Right lobe of liver (tissue), 6 donors: ENCODE measurements at regions not wholly inside any gene's neighbourhood (a gene's known extent, or its start where the extent isn't known, plus 50 kb on each side); places are given as distances from the start of the nearest gene placed in this dataset.

Source experiments
- ATAC-seq, 4 donors: fragments of 200-7000 bp; cut with Tn5 transposase; one replicate each; pipeline ENCODE4 v1.9.1; 2020; ENCODE audit warnings: mild to moderate bottlenecking in 4 of 4, moderate library complexity in 4 of 4
- DNase-seq, 3 donors: peaks; one replicate each; pipeline ENCODE4 v3.0.0-alpha.2; 2020
- H3K27ac ChIP-seq, 3 donors: fragments of 200-600 bp; one replicate each; pipeline ENCODE4 v1.8.0; 2022
- H3K27me3 ChIP-seq, 2 donors: fragments of 200-600 bp; one replicate each; pipeline ENCODE4 v1.8.0; 2022
- H3K36me3 ChIP-seq, 4 donors: fragments of 200-600 bp; sonication (generic) in 1 of 4; one replicate each; pipeline versions ENCODE4 v1.5.1 to v1.8.0; 2017 to 2022; ENCODE audit warnings: control low read depth in 1 of 4
- H3K4me1 ChIP-seq, 4 donors: fragments of 200-600 bp; sonication (generic) in 1 of 4; one replicate each; pipeline versions ENCODE4 v1.5.1 to v1.8.0; 2017 to 2022; ENCODE audit warnings: control low read depth in 1 of 4
- H3K4me3 ChIP-seq, 3 donors: fragments of 200-600 bp; one replicate each; pipeline ENCODE4 v1.8.0; 2022
- H3K9me3 ChIP-seq, 4 donors: fragments of 200-600 bp; sonication (generic) in 1 of 4; one replicate each; pipeline versions ENCODE4 v1.5.1 to v1.8.0; 2017 to 2022; ENCODE audit warnings: control low read depth in 1 of 4
- CTCF ChIP-seq, 4 donors: fragments of 200-600 bp in 3 of 4; fragments of 450-650 bp in 1 of 4; IDR thresholded peaks; one replicate each; pipeline versions ENCODE4 v1.5.1 to v1.8.0; 2016 to 2022; ENCODE audit warnings: antibody characterized with exemption in 4 of 4, mild to moderate bottlenecking in 2 of 4
- POLR2A ChIP-seq: fragments of 450-650 bp; IDR thresholded peaks from one replicate; pipeline ENCODE4 v1.6.1; 2017; ENCODE audit warnings: antibody characterized with exemption, mild to moderate bottlenecking
- WGBS: methylation state at CpG from one replicate; pipeline ENCODE4 v1.1.6; 2018; ENCODE audit warnings: low coverage, low lambda C conversion rate; ENCODE audit not compliant: insufficient coverage; ENCODE audit errors: missing lambda C conversion rate; 5-methylcytosine and 5-hydroxymethylcytosine counted together
- intact Hi-C, 2 donors: fragments of 100-400 bp; cut with DNase I; formaldehyde crosslinking; loops; one replicate each; pipeline versions ENCODE4 v1.11.2 to v1.14.1; 2022
- donor health status: DM: no; HTN: yes; CAD: no.
- donor health status: DM: no; HTN: no; CAD: no.
- donor health status: DM: no; HTN: no; CAD: no.
- donor health status: DM: no; HTN: yes; CAD: no.
- donor health status: DM: no; HTN: yes; CAD: no.

- Histone ChIP-seq H3K36me3 (no peaks in the 10 kb centered on the region), H3K4me1 (peaks cover 0 to 8% (median 3%) of the 10 kb centered on the region in 4 donors), H3K9me3 (no peaks in the 10 kb centered on the region), H3K4me3 (no peak overlapping the region), H3K27ac (no peak overlapping the region), H3K27me3 (no peaks in the 10 kb centered on the region)
- WGBS = 52% methylated on average over 11 of the region's 14 CpGs
- no peak for DNase-seq
- ATAC-seq = peak in 1 of 4 donors; percentile 24
- intact Hi-C loops = no loop called here
- TF ChIP-seq POLR2A = no peak
- no peak for TF ChIP-seq CTCF (IDR thresholded peaks at IDR 0.05)
Observed at GRCh38 chr13:44155422-44156293, 218.0 kb upstream of the SERP2 start.

GRCh38 chr13:44156294-44156658 lies 217.3 kb upstream of the SERP2 start:
- Histone ChIP-seq H3K27me3 (no peaks in the 10 kb centered on the region), H3K4me1 (peaks cover 0 to 4% (median under 1%) of the 10 kb centered on the region in 4 donors), H3K27ac (no peak overlapping the region), H3K36me3 (no peaks in the 10 kb centered on the region), H3K9me3 (no peaks in the 10 kb centered on the region), H3K4me3 (no peak overlapping the region)
- 89% methylated on average over 3 of the region's 4 CpGs for WGBS
- DNase-seq (no peak), ATAC-seq (no peak)
- TF ChIP-seq POLR2A = no peak
- TF ChIP-seq CTCF (IDR thresholded peaks at IDR 0.05) = no peak
- intact Hi-C loops = no loop called here

DNA sequence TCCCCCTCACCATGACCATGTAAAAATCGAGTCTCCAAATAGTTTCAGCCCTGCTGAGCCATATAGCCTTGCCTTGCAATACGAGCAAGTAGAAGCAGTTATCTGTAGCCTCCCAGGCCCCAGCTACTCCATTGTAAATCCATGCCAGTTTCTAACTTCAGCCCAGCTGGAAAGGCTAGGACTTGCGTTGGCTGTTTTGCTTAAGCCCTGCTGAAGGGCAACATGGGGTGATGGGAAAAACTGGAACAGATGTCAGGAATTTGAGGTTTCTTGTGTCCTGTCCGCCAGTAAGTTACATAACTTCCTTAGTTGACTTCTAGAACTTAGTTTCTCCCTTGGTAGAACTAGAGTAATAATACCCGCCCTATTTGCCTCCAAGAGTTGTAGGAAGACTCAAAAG lies 216.0 kb upstream of the SERP2 start:
- intact Hi-C loops = no loop called here
- H3K9me3 ChIP-seq = no peaks in the 10 kb centered on the region
- H3K4me3 ChIP-seq = no peak overlapping the region
- no peaks in the 10 kb centered on the region for H3K36me3 ChIP-seq
- no peaks in the 10 kb centered on the region for H3K27me3 ChIP-seq
- ATAC-seq (no peak), DNase-seq (no peak)
- TF ChIP-seq CTCF (IDR thresholded peaks at IDR 0.05) = no peak
- no peak for TF ChIP-seq POLR2A
- WGBS = 74% methylated on average over 4 of the region's 5 CpGs
- H3K4me1 ChIP-seq = no peaks in the 10 kb centered on the region
- H3K27ac ChIP-seq = no peak overlapping the region

DNA sequence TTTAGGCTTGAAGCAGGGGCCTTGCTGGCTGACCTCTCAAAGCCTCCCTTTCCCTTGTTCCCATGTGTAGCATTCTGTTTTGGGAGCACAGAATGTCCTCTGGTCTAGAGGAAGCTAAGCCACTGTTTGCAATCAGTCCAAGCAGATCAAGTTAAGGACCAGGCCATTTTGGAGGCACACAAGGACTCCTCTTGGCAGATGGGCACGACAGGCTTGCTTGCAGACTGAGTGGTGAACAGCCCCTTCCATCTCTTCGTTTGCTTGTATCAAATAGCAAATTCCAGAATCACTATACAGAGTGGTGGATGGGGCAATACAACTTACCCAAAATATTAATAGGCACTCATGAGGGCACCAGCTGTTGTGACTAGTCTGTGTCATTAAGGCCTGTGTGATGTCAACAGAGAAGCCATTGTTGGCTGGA lies 215.5 kb upstream of the SERP2 start:
- 80% methylated on average over 2 of the region's 2 CpGs for WGBS
- TF ChIP-seq POLR2A (no peak), CTCF (IDR thresholded peaks at IDR 0.05) (no peak)

More for the DNA sequence above, 215.5 kb upstream of the SERP2 start:
- DNase-seq (no peak), ATAC-seq (no peak)
- H3K4me3 ChIP-seq = no peak overlapping the region
- H3K27me3 ChIP-seq = no peaks in the 10 kb centered on the region
- H3K9me3 ChIP-seq = no peaks in the 10 kb centered on the region
- H3K4me1 ChIP-seq = no peaks in the 10 kb centered on the region
- no peaks in the 10 kb centered on the region for H3K36me3 ChIP-seq
- intact Hi-C loops = no loop called here
- no peak overlapping the region for H3K27ac ChIP-seq
